Progenitor cell of endocrine pancreas (in vitro differentiated cells): ENCODE measurements at regions not wholly inside any gene's neighbourhood (a gene's known extent, or its start where the extent isn't known, plus 50 kb on each side); places are given as distances from the start of the nearest gene placed in this dataset.

Source experiments
- DNase-seq: peaks from one replicate; pipeline ENCODE4 v3.0.0; 2021; ENCODE audit warnings: low spot score; ENCODE audit not compliant: unreplicated experiment
- H3K27ac Mint-ChIP-seq: 2 replicates; pipeline ENCODE4 v1.8.0; 2021; ENCODE audit warnings: mild to moderate bottlenecking, moderate library complexity, mixed read lengths
- H3K27me3 Mint-ChIP-seq: 2 replicates; pipeline ENCODE4 v1.8.0; 2021; ENCODE audit warnings: mixed read lengths
- H3K36me3 Mint-ChIP-seq: 2 replicates; pipeline ENCODE4 v1.8.0; 2022; ENCODE audit warnings: mixed read lengths; ENCODE audit not compliant: insufficient read depth
- H3K4me1 Mint-ChIP-seq: 2 replicates; pipeline ENCODE4 v1.8.0; 2021; ENCODE audit warnings: low read depth, mixed read lengths
- H3K4me3 Mint-ChIP-seq: 2 replicates; pipeline ENCODE4 v1.8.0; 2021; ENCODE audit warnings: low read depth, mild to moderate bottlenecking, moderate library complexity, mixed read lengths
- H3K9me3 Mint-ChIP-seq: 2 replicates; pipeline ENCODE4 v1.8.0; 2021; ENCODE audit warnings: low read depth, mixed read lengths
- CTCF ChIP-seq: fragments of 200-600 bp; sonication (generic); IDR thresholded peaks from one replicate; pipeline ENCODE4 v1.5.0; 2021; ENCODE audit warnings: antibody characterized with exemption, mild to moderate bottlenecking; ENCODE audit not compliant: unreplicated experiment

GRCh38 chrX:26309262-26309661, 93.3 kb downstream of the MAGEB5 start:
- H3K27me3 Mint-ChIP-seq: no peaks in the 10 kb centered on the region
- H3K27ac Mint-ChIP-seq: no peak overlapping the region
- no peak overlapping the region for H3K4me3 Mint-ChIP-seq
- H3K36me3 Mint-ChIP-seq: no peaks in the 10 kb centered on the region
- peaks cover 19% of the 10 kb centered on the region for H3K9me3 Mint-ChIP-seq
- no peak for DNase-seq
- no peaks in the 10 kb centered on the region for H3K4me1 Mint-ChIP-seq
- TF ChIP-seq CTCF: no peak

- no peak for TF ChIP-seq CTCF
- Mint-ChIP-seq H3K36me3 (no peaks in the 10 kb centered on the region), H3K27me3 (no peaks in the 10 kb centered on the region), H3K9me3 (peaks cover 25% of the 10 kb centered on the region), H3K4me3 (no peak overlapping the region), H3K27ac (no peak overlapping the region), H3K4me1 (peaks cover 6% of the 10 kb centered on the region)
- no peak for DNase-seq
Observed at GRCh38 chrX:26295425-26295824, 79.5 kb downstream of the MAGEB5 start.

- DNase-seq: no peak
- Mint-ChIP-seq H3K4me3 (no peak overlapping the region), H3K36me3 (no peaks in the 10 kb centered on the region), H3K27ac (no peak overlapping the region), H3K27me3 (no peaks in the 10 kb centered on the region), H3K9me3 (peaks cover 32% of the 10 kb centered on the region), H3K4me1 (no peaks in the 10 kb centered on the region)
- no peak for TF ChIP-seq CTCF
Observed at GRCh38 chrX:26286836-26287235, 70.9 kb downstream of the MAGEB5 start.
